ENCODE measurements at regions not wholly inside any gene's neighbourhood (a gene's known extent, or its start where the extent isn't known, plus 50 kb on each side); places are given as distances from the start of the nearest gene placed in this dataset.
A peak's percentile ranks its signal among the peaks of the same experiment; 100 is the strongest.

GRCh38 chr20:43252761-43253160 lies 63.1 kb upstream of the PTPRT start:
- H3K4me1 ChIP-seq = no peaks in the 10 kb centered on the region
- no peak for DNase-seq (ENCODE audit: low spot score in 2 of 2)
- TF ChIP-seq CTCF (IDR thresholded peaks at IDR 0.05) (no peak), POLR2A (IDR thresholded peaks at IDR 0.05) (no peak), POLR2AphosphoS5 (IDR thresholded peaks at IDR 0.05) (no peak)
- no peak overlapping the region for H3K4me3 ChIP-seq
- intact Hi-C loops (cut with DNase I; ENCODE audit: low total_unique reads) = loop anchor here (2.0 kb wide), 1 partner anchor 48 kb away; no protein-coding TSS in a partner anchor
- H3K9me3 ChIP-seq = no peaks in the 10 kb centered on the region
- H3K27ac ChIP-seq = no peak overlapping the region
- H3K27me3 ChIP-seq = no peaks in the 10 kb centered on the region
- no peaks in the 10 kb centered on the region for H3K36me3 ChIP-seq

- no peak for DNase-seq (ENCODE audit: low spot score in 2 of 2)
- Histone ChIP-seq H3K9me3 (no peaks in the 10 kb centered on the region), H3K27ac (no peak overlapping the region), H3K4me3 (no peak overlapping the region), H3K27me3 (no peaks in the 10 kb centered on the region), H3K4me1 (no peaks in the 10 kb centered on the region), H3K36me3 (no peaks in the 10 kb centered on the region)
- intact Hi-C loops (cut with DNase I; ENCODE audit: low total_unique reads) = no loop called here
- TF ChIP-seq POLR2A (IDR thresholded peaks at IDR 0.05) (no peak), CTCF (IDR thresholded peaks at IDR 0.05) (no peak), POLR2AphosphoS5 (IDR thresholded peaks at IDR 0.05) (no peak)
These were observed 58.6 kb upstream of the PTPRT start for GRCh38 chr20:43248341-43248740.

GRCh38 chr20:43247361-43247760 lies 57.7 kb upstream of the PTPRT start:
- H3K9me3 ChIP-seq = no peaks in the 10 kb centered on the region
- no peaks in the 10 kb centered on the region for H3K27me3 ChIP-seq
- intact Hi-C loops (cut with DNase I; ENCODE audit: low total_unique reads) = no loop called here

DNA sequence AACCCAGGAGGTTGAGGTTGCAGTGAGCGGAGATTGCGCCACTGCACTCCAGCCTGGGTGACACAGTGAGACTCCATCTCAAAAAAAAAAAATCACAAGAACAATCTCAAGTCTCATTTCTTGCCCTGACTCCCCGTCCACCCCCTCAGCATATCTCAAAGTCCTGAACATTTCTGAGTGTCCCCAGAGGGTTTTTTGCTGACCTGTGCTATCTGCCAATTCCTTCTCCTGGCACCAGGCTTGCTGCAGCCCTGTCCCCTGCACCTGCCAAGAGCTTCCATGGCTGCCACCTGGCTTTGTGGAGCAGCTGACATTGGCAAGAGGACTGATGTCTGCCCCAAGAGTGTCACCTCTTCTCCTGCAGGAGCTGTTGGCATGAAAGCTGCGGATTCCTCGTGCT lies 54.9 kb upstream of the PTPRT start:
- Histone ChIP-seq H3K36me3 (no peaks in the 10 kb centered on the region), H3K9me3 (no peaks in the 10 kb centered on the region), H3K4me1 (no peaks in the 10 kb centered on the region), H3K4me3 (no peak overlapping the region), H3K27ac (no peak overlapping the region), H3K27me3 (no peaks in the 10 kb centered on the region)
- no peak for DNase-seq (ENCODE audit: low spot score in 2 of 2)
- intact Hi-C loops (cut with DNase I; ENCODE audit: low total_unique reads) = no loop called here
- TF ChIP-seq POLR2AphosphoS5 (IDR thresholded peaks at IDR 0.05) = no peak
- no peak for TF ChIP-seq POLR2A (IDR thresholded peaks at IDR 0.05)
- TF ChIP-seq CTCF (IDR thresholded peaks at IDR 0.05) = no peak

More at GRCh38 chr20:43247361-43247760, 57.7 kb upstream of the PTPRT start:
- no peak for TF ChIP-seq CTCF (IDR thresholded peaks at IDR 0.05)
- TF ChIP-seq POLR2AphosphoS5 (IDR thresholded peaks at IDR 0.05) = no peak
- TF ChIP-seq POLR2A (IDR thresholded peaks at IDR 0.05) = no peak
- H3K4me1 ChIP-seq = no peaks in the 10 kb centered on the region
- H3K36me3 ChIP-seq = no peaks in the 10 kb centered on the region
- H3K4me3 ChIP-seq = no peak overlapping the region
- no peak for DNase-seq (ENCODE audit: low spot score in 2 of 2)
- no peak overlapping the region for H3K27ac ChIP-seq

- Histone ChIP-seq H3K4me3 (no peak overlapping the region), H3K27ac (no peak overlapping the region), H3K9me3 (no peaks in the 10 kb centered on the region), H3K36me3 (no peaks in the 10 kb centered on the region), H3K4me1 (no peaks in the 10 kb centered on the region), H3K27me3 (no peaks in the 10 kb centered on the region)
- intact Hi-C loops (cut with DNase I; ENCODE audit: low total_unique reads) = loop anchor here (1.0 kb wide), 1 partner anchor 8 kb away; no protein-coding TSS in a partner anchor
- TF ChIP-seq POLR2A (IDR thresholded peaks at IDR 0.05) (no peak), POLR2AphosphoS5 (IDR thresholded peaks at IDR 0.05) (no peak), CTCF (IDR thresholded peaks at IDR 0.05) (peak in 1 of 3 donors; percentile 13)
- peak in 1 of 2 donors; percentile 19 for DNase-seq (ENCODE audit: low spot score in 2 of 2)
These were observed 54.1 kb upstream of the PTPRT start for GRCh38 chr20:43243672-43244269.
